ENCODE measurements at regions not wholly inside any gene's neighbourhood (a gene's known extent, or its start where the extent isn't known, plus 50 kb on each side); places are given as distances from the start of the nearest gene placed in this dataset.

- no peak overlapping the region for H3K27ac ChIP-seq (replicated peaks)
- no peak for DNase-seq (ENCODE audit: low read depth in 1 of 2, low spot score in 1 of 2)
- no peaks in the 10 kb centered on the region for H3K27me3 ChIP-seq (ENCODE audit: insufficient read depth, poor library complexity, severe bottlenecking)
- no peak overlapping the region for H3K4me3 ChIP-seq (replicated peaks; ENCODE audit: insufficient read depth, low read length)
- TF ChIP-seq GABPA (IDR thresholded peaks at IDR 0.05; ENCODE audit: low read depth) (no peak), SPI1 (IDR thresholded peaks at IDR 0.05; ENCODE audit: borderline replicate concordance, low read depth) (no peak), CTCF (IDR thresholded peaks at IDR 0.05; ENCODE audit: insufficient read depth, low read length) (no peak), POLR2AphosphoS5 (IDR thresholded peaks at IDR 0.05; ENCODE audit: low read depth) (no peak), REST (IDR thresholded peaks at IDR 0.05; ENCODE audit: insufficient replicate concordance, low read depth) (no peak)
These were observed 513.5 kb upstream of the TUSC1 start for GRCh38 chr9:26191711-26192110.

GRCh38 chr9:26181836-26182235, 503.6 kb upstream of the TUSC1 start:
- no peaks in the 10 kb centered on the region for H3K27me3 ChIP-seq (ENCODE audit: insufficient read depth, poor library complexity, severe bottlenecking)
- no peak for DNase-seq (ENCODE audit: low read depth in 1 of 2, low spot score in 1 of 2)

GRCh38 chr9:26176628-26177027, 498.4 kb upstream of the TUSC1 start:
- no peak for DNase-seq (ENCODE audit: low read depth in 1 of 2, low spot score in 1 of 2)
- H3K27ac ChIP-seq (replicated peaks) = no peak overlapping the region
- TF ChIP-seq SPI1 (IDR thresholded peaks at IDR 0.05; ENCODE audit: borderline replicate concordance, low read depth) = no peak
- TF ChIP-seq REST (IDR thresholded peaks at IDR 0.05; ENCODE audit: insufficient replicate concordance, low read depth) = no peak
- TF ChIP-seq GABPA (IDR thresholded peaks at IDR 0.05; ENCODE audit: low read depth) = no peak
- TF ChIP-seq CTCF (IDR thresholded peaks at IDR 0.05; ENCODE audit: insufficient read depth, low read length) = no peak
- no peak for TF ChIP-seq POLR2AphosphoS5 (IDR thresholded peaks at IDR 0.05; ENCODE audit: low read depth)

More at GRCh38 chr9:26181836-26182235, 503.6 kb upstream of the TUSC1 start:
- TF ChIP-seq GABPA (IDR thresholded peaks at IDR 0.05; ENCODE audit: low read depth) = no peak
- TF ChIP-seq CTCF (IDR thresholded peaks at IDR 0.05; ENCODE audit: insufficient read depth, low read length) = no peak
- no peak for TF ChIP-seq SPI1 (IDR thresholded peaks at IDR 0.05; ENCODE audit: borderline replicate concordance, low read depth)
- no peak for TF ChIP-seq POLR2AphosphoS5 (IDR thresholded peaks at IDR 0.05; ENCODE audit: low read depth)
- TF ChIP-seq REST (IDR thresholded peaks at IDR 0.05; ENCODE audit: insufficient replicate concordance, low read depth) = no peak
- H3K4me3 ChIP-seq (replicated peaks; ENCODE audit: insufficient read depth, low read length) = no peak overlapping the region
- no peak overlapping the region for H3K27ac ChIP-seq (replicated peaks)

More at GRCh38 chr9:26176628-26177027, 498.4 kb upstream of the TUSC1 start:
- H3K4me3 ChIP-seq (replicated peaks; ENCODE audit: insufficient read depth, low read length) = no peak overlapping the region
- H3K27me3 ChIP-seq (ENCODE audit: insufficient read depth, poor library complexity, severe bottlenecking) = no peaks in the 10 kb centered on the region
